Progenitor cell of endocrine pancreas (in vitro differentiated cells): ENCODE measurements at regions not wholly inside any gene's neighbourhood (a gene's known extent, or its start where the extent isn't known, plus 50 kb on each side); places are given as distances from the start of the nearest gene placed in this dataset.

Experiments
- DNase-seq: peaks from one replicate; pipeline ENCODE4 v3.0.0; 2021; ENCODE audit warnings: low spot score; ENCODE audit not compliant: unreplicated experiment
- H3K27ac Mint-ChIP-seq: 2 replicates; pipeline ENCODE4 v1.8.0; 2021; ENCODE audit warnings: mild to moderate bottlenecking, moderate library complexity, mixed read lengths
- H3K27me3 Mint-ChIP-seq: 2 replicates; pipeline ENCODE4 v1.8.0; 2021; ENCODE audit warnings: mixed read lengths
- H3K36me3 Mint-ChIP-seq: 2 replicates; pipeline ENCODE4 v1.8.0; 2022; ENCODE audit warnings: mixed read lengths; ENCODE audit not compliant: insufficient read depth
- H3K4me1 Mint-ChIP-seq: 2 replicates; pipeline ENCODE4 v1.8.0; 2021; ENCODE audit warnings: low read depth, mixed read lengths
- H3K4me3 Mint-ChIP-seq: 2 replicates; pipeline ENCODE4 v1.8.0; 2021; ENCODE audit warnings: low read depth, mild to moderate bottlenecking, moderate library complexity, mixed read lengths
- H3K9me3 Mint-ChIP-seq: 2 replicates; pipeline ENCODE4 v1.8.0; 2021; ENCODE audit warnings: low read depth, mixed read lengths
- CTCF ChIP-seq: fragments of 200-600 bp; sonication (generic); IDR thresholded peaks from one replicate; pipeline ENCODE4 v1.5.0; 2021; ENCODE audit warnings: antibody characterized with exemption, mild to moderate bottlenecking; ENCODE audit not compliant: unreplicated experiment

- Mint-ChIP-seq H3K27ac (no peak overlapping the region), H3K9me3 (no peaks in the 10 kb centered on the region), H3K4me1 (peaks cover under 1% of the 10 kb centered on the region), H3K36me3 (no peaks in the 10 kb centered on the region), H3K4me3 (no peak overlapping the region), H3K27me3 (no peaks in the 10 kb centered on the region)
- no peak for DNase-seq
- TF ChIP-seq CTCF: no peak
Observed at GRCh38 chr15:94921936-94922335, 690.6 kb downstream of the MCTP2 start.

DNA sequence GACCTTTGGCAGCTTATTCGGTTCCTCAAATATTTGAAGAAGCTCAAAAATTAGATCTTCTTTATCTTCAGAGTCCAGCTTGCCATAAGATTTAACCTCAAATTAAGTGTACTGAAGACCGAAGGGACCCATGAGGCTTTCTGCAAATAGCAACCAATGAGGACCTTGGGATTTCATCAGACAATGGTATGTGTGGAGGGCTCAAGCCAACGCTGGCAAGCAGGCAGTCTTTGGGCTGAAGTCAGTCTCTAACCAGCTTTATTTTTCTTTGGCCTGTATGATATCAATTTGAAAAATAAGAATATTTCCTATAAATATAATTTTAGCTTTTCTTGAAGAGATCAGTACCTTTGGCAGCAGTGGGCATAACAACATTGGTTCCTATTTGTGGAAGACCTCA lies 692.7 kb downstream of the MCTP2 start:
- Mint-ChIP-seq H3K9me3 (no peaks in the 10 kb centered on the region), H3K27ac (no peak overlapping the region), H3K36me3 (no peaks in the 10 kb centered on the region), H3K4me3 (no peak overlapping the region), H3K27me3 (no peaks in the 10 kb centered on the region), H3K4me1 (no peaks in the 10 kb centered on the region)
- DNase-seq: no peak
- no peak for TF ChIP-seq CTCF

- Mint-ChIP-seq H3K27me3 (no peaks in the 10 kb centered on the region), H3K27ac (no peak overlapping the region), H3K36me3 (no peaks in the 10 kb centered on the region), H3K4me3 (no peak overlapping the region), H3K9me3 (no peaks in the 10 kb centered on the region), H3K4me1 (no peaks in the 10 kb centered on the region)
- TF ChIP-seq CTCF: no peak
- DNase-seq: no peak
Observed at GRCh38 chr15:94924971-94925598, 693.7 kb downstream of the MCTP2 start.

GRCh38 chr15:94925680-94926079 lies 694.3 kb downstream of the MCTP2 start:
- no peak for TF ChIP-seq CTCF
- Mint-ChIP-seq H3K36me3 (no peaks in the 10 kb centered on the region), H3K9me3 (no peaks in the 10 kb centered on the region), H3K4me3 (no peak overlapping the region), H3K27ac (no peak overlapping the region), H3K27me3 (no peaks in the 10 kb centered on the region), H3K4me1 (no peaks in the 10 kb centered on the region)
- no peak for DNase-seq

DNA sequence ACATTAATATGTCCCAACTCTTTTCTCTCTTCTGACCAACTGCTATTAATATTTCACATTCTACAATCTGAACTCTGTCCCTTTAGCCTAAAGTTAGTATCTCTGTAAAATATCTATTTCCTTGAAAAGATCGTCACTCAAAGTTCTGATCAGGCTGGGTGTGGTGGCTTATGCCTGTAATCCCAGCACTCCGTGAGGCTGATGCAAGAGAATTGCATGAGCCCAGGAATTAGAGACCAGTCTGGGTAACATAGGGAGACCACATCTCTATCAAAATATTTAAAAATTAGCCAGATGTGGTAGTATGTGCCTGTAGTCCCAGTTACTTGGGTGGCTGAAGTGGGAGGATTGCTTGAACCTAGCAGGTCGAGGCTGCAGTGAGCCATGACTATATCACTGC lies 695.6 kb downstream of the MCTP2 start:
- no peak for TF ChIP-seq CTCF
- no peak overlapping the region for H3K27ac Mint-ChIP-seq
- H3K4me3 Mint-ChIP-seq: no peak overlapping the region
- H3K4me1 Mint-ChIP-seq: no peaks in the 10 kb centered on the region
- no peaks in the 10 kb centered on the region for H3K36me3 Mint-ChIP-seq
- DNase-seq: no peak
- H3K27me3 Mint-ChIP-seq: no peaks in the 10 kb centered on the region
- peaks cover 1% of the 10 kb centered on the region for H3K9me3 Mint-ChIP-seq
